Uterus (tissue), 3 donors: ENCODE measurements at regions not wholly inside any gene's neighbourhood (a gene's known extent, or its start where the extent isn't known, plus 50 kb on each side); places are given as distances from the start of the nearest gene placed in this dataset.
"Not testable (repeated sequence)": the region's sequence is repeated elsewhere in the genome, so short reads cannot be mapped to it uniquely, and the experiment has no call there.

ENCODE experiments used
- DNase-seq, 2 donors: peaks; one replicate each; pipeline ENCODE4 v3.0.0-alpha.2; 2019 to 2020
- H3K27ac ChIP-seq, 2 donors: fragments of 200-600 bp; sonication (generic); 1 replicate in 1 of 2; 2 replicates in 1 of 2; pipeline ENCODE4 v1.5.1; 2016 to 2018
- H3K27me3 ChIP-seq, 2 donors: fragments of 200-600 bp; sonication (generic); one replicate each; pipeline ENCODE4 v1.5.1; 2018 to 2019; ENCODE audit warnings: control low read depth in 1 of 2
- H3K36me3 ChIP-seq, 2 donors: fragments of 200-600 bp; sonication (generic); one replicate each; pipeline ENCODE4 v1.5.1; 2019; ENCODE audit warnings: control low read depth in 1 of 2
- H3K4me1 ChIP-seq, 2 donors: fragments of 200-600 bp; sonication (generic); one replicate each; pipeline ENCODE4 v1.5.1; 2018 to 2019; ENCODE audit warnings: control low read depth in 1 of 2
- H3K4me3 ChIP-seq, 2 donors: fragments of 200-600 bp; sonication (generic); 1 replicate in 1 of 2; 2 replicates in 1 of 2; pipeline ENCODE4 v1.5.1; 2018 to 2019; ENCODE audit warnings: mild to moderate bottlenecking in 1 of 2
- H3K9me3 ChIP-seq, 2 donors: fragments of 200-600 bp; sonication (generic); one replicate each; pipeline ENCODE4 v1.5.1; 2019; ENCODE audit warnings: control low read depth in 1 of 2
- POLR2A ChIP-seq, 2 donors: fragments of 450-650 bp; IDR thresholded peaks; one replicate each; pipeline ENCODE4 v1.6.1; 2016; ENCODE audit warnings: antibody characterized with exemption in 2 of 2, mild to moderate bottlenecking in 1 of 2, moderate library complexity in 1 of 2
- intact Hi-C: fragments of 100-400 bp; cut with DNase I; formaldehyde crosslinking; loops from one replicate; pipeline ENCODE4 v1.15.1; 2023; ENCODE audit warnings: low total_unique reads
- TF ChIP-seq, protein P1 (sequence below), 4 experiments: fragments of 200-600 bp in 2 of 4; fragments of 450-650 bp in 2 of 4; sonication (generic) in 2 of 4; IDR thresholded peaks; one replicate each; pipeline ENCODE4 v1.5.1; 2016 to 2019; ENCODE audit warnings: antibody characterized with exemption in 4 of 4, mild to moderate bottlenecking in 2 of 4, moderate library complexity in 1 of 4
- donor health status: DM: yes; HTN: yes; CAD: no.

DNA sequence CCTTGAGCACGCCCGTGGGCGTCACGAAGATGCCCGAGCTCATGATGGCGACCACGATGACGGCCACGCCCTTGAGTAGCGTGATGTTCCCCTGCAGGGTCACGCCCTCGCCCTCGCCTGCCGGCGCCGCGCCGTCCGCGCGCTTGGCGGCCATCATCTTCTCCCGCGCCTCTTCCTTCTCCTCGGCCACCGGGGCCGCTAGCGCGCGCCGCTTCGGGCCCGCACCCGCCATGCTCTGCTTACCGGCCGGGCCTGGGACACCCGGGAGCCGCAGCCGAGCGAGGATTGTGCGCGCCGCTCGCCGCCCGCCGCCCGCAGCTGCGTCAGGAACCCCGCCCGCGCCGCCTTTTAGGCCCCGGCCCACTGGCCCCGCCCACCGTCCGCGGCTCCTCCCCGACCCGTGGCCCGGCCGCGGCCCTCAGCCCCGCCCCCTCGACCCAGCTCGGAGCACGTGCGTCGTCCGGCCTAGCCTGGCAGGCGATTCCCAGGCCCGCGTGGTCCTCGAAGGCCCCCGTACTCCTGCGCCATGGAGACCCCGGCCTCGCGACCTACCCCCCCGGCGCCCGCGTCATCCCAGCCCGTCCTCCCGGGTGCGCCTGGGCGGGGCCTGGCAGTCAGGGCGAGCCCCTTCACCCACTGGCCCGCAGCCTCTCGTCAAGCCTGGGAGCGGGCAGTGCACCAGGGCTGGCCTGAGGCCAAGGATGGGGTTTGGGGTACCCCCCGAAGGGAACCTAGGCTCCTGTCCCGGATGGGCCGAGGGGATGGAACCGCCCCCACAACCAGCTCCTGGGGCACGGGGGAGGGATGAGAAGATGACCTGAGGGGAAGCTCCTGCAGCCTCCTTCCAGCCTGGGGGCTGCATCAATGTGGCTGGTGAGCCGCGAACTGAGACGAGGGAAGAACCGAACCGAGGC lies 79.0 kb upstream of the METTL9 start:
- peak overlapping the region; percentile 52 to 79 for H3K4me3 ChIP-seq
- H3K4me1 ChIP-seq, H3K9me3 ChIP-seq, H3K36me3 ChIP-seq, intact Hi-C loops, H3K27me3 ChIP-seq: not testable (repeated sequence)
- peak overlapping the region; percentile 84 to 91 for H3K27ac ChIP-seq
- peak; percentile 96 to 98 for DNase-seq
- TF ChIP-seq POLR2A (IDR thresholded peaks at IDR 0.05) = peak; percentile 68 to 92

DNA sequence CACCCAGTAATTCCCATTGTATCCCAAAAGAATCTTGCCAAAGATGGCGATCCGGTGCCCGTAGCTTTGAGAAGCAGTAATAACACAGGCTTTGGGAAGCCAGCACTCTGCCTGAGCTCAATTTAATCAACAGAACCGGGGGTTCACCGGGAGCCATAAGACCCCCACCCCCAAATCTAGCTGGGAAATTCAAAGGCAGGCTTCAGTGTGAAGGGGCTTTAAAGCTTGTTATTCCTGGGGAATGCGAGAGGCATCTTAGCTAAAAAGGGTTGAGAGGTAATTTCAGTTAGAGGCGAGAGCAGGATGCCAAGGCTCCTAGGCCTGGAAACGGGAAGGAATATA lies 78.4 kb upstream of the METTL9 start:
- H3K36me3 ChIP-seq, H3K4me1 ChIP-seq, H3K4me3 ChIP-seq, H3K27me3 ChIP-seq, DNase-seq, intact Hi-C loops, H3K9me3 ChIP-seq: not testable (repeated sequence)
- peak overlapping the region; percentile 84 to 91 for H3K27ac ChIP-seq

DNA sequence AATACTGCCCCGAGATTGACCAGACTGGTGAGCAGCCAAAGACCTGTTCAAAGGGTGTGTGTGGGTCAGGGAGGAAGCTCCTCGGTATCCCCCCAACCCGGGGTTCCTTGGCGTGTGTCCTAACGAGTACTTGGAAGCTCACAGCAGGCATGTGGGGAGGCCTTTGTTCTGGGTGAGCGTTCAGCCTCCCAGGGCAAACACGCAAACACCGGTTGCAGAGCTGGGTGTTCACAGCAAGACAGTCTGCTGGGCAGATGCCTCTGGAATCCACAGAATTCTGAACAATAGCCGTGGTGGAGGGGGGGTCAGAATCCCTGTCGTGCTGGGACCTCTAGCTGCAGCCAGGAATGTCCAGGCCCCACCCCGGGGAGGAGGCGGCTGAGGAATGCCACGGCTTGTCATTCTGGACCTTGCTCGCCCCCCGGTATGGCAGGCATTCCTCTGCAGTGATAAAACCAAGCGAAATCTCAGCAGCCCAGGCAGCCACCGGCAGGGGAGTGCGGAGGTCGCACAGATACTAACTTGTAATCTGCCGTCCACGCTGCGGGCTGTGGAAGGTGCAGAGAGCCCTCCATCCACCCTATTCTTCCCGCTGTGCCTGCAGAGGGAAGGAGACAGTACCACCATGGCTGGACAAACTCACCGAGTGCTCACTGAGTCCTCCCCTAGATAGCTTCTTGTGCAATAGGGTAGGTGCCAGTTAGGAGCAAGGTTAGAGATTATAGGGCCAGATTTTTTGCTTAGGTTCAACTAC lies 77.8 kb upstream of the METTL9 start:
- intact Hi-C loops = not testable (repeated sequence)
- peak in 1 of 2 donors; percentile 58 for DNase-seq

DNA sequence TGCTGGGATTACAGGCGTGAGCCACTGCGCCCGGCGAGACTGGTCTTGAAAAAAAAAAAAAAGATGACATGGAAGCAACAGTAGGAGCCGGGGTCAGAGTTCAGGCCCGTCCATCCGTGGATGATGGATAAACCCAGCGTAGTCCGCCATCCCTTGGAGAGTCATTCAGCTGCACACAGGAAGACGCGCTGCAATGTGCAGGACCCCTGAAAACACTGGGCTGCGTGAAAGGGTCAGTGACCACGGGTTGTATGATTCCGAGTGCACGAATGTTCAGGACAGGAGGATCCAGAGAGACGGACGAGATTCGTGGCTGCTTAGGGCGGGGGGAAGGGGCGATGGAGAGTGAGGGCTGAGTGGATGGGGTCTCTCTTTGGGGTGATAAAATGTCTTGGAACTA lies 76.5 kb upstream of the METTL9 start:
- H3K4me3 ChIP-seq, H3K4me1 ChIP-seq, intact Hi-C loops, H3K27ac ChIP-seq, H3K9me3 ChIP-seq, DNase-seq, H3K27me3 ChIP-seq, H3K36me3 ChIP-seq: not testable (repeated sequence)

More for the DNA sequence above, 77.8 kb upstream of the METTL9 start:
- not testable (repeated sequence) for H3K27me3 ChIP-seq, H3K9me3 ChIP-seq, H3K4me1 ChIP-seq, H3K36me3 ChIP-seq, H3K4me3 ChIP-seq
- H3K27ac ChIP-seq = peak overlapping the region; percentile 84 to 91

DNA sequence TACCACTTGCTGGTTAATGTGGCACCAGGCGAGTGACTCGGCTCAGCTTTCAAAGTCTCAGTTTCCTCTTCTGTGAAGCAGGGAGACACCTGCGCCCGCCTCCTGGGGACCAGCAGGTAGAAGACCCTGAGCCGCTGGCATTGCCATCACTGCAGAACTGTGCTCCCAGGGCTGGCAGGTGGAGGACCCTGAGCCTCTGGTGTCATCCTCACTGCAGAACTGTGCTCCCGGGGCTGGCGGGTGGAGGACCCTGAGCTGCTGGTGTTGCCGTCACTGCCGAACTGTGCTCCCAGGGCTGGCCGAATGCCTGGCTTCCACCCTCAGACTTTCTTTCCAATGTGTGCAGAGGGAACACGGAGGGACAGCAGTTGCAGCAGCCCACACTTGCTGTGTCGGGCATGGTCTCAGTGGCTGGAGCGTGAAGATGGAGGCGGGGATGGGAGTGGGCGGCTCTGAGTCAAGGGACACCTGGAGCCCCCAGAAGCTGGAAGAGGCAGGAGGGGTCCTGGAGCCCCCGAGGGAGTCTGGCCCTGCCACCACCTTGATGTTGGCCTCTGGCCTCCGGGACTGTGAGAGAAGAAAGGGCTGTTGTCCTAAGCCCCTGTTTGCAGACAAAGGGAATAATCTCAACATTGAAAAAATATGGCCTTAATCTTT lies 75.8 kb upstream of the METTL9 start:
- no peak for DNase-seq
- TF ChIP-seq, protein P1, sequence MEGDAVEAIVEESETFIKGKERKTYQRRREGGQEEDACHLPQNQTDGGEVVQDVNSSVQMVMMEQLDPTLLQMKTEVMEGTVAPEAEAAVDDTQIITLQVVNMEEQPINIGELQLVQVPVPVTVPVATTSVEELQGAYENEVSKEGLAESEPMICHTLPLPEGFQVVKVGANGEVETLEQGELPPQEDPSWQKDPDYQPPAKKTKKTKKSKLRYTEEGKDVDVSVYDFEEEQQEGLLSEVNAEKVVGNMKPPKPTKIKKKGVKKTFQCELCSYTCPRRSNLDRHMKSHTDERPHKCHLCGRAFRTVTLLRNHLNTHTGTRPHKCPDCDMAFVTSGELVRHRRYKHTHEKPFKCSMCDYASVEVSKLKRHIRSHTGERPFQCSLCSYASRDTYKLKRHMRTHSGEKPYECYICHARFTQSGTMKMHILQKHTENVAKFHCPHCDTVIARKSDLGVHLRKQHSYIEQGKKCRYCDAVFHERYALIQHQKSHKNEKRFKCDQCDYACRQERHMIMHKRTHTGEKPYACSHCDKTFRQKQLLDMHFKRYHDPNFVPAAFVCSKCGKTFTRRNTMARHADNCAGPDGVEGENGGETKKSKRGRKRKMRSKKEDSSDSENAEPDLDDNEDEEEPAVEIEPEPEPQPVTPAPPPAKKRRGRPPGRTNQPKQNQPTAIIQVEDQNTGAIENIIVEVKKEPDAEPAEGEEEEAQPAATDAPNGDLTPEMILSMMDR (IDR thresholded peaks at IDR 0.05) = no peak
- TF ChIP-seq POLR2A (IDR thresholded peaks at IDR 0.05) = no peak
- H3K27ac ChIP-seq = no peak overlapping the region

DNA sequence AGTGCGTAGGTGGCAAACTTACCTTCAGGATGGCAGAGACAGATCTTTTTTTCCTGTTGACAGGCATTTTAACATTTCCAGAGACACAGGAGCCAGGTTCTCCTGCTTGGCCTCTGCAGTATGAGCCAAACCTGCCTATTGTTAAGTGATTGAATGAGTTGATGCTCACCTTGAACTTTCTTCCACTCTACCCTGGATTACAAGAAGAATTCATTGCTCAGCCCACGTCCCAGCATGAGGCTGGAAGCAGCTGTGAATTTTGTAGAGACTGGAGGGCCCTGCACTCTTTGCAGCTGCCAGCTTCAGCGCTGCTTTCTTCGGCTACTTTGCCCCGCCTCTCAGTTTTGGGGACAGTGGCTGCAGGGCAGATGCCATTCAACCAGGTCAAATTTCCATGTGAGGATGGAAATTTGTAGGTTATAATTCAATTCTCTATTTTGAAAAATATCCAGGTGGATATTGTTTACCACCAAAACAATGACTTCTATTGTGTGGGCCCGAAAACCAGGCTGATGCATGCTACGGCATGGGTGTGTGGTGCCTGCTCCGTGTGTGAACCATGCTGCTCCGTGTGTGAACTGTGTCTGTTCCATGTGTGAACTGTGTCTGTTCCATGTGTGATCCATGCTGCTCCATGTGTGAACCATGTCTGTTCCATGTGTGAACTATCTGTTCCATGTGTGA lies 75.2 kb upstream of the METTL9 start:
- H3K4me3 ChIP-seq = no peak overlapping the region
- no peak for TF ChIP-seq POLR2A (IDR thresholded peaks at IDR 0.05)
- TF ChIP-seq, protein P1 (IDR thresholded peaks at IDR 0.05) = no peak
- H3K4me1 ChIP-seq = no peaks in the 10 kb centered on the region
- H3K27ac ChIP-seq = no peak overlapping the region
- no peak for DNase-seq
- H3K36me3 ChIP-seq = no peaks in the 10 kb centered on the region
- intact Hi-C loops = no loop called here
- no peaks in the 10 kb centered on the region for H3K9me3 ChIP-seq
- no peaks in the 10 kb centered on the region for H3K27me3 ChIP-seq

More for the DNA sequence above, 75.8 kb upstream of the METTL9 start:
- no peaks in the 10 kb centered on the region for H3K9me3 ChIP-seq
- H3K36me3 ChIP-seq = no peaks in the 10 kb centered on the region
- no peaks in the 10 kb centered on the region for H3K27me3 ChIP-seq
- H3K4me1 ChIP-seq = no peaks in the 10 kb centered on the region
- no peak overlapping the region for H3K4me3 ChIP-seq
- intact Hi-C loops = no loop called here

DNA sequence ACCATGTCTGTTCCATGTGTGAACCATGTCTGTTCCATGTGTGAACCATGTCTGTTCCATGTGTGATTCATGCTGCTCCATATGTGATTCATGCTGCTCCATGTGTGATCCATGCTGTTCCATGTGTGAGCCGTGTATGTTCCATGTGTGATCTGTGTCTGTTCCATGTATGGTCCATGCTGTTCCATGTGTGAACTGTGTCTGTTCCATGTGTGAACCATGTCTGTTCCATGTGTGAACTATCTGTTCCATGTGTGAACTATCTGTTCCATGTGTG lies 74.7 kb upstream of the METTL9 start:
- intact Hi-C loops, DNase-seq, H3K36me3 ChIP-seq, H3K27me3 ChIP-seq, H3K4me1 ChIP-seq, H3K9me3 ChIP-seq, H3K27ac ChIP-seq, H3K4me3 ChIP-seq: not testable (repeated sequence)

DNA sequence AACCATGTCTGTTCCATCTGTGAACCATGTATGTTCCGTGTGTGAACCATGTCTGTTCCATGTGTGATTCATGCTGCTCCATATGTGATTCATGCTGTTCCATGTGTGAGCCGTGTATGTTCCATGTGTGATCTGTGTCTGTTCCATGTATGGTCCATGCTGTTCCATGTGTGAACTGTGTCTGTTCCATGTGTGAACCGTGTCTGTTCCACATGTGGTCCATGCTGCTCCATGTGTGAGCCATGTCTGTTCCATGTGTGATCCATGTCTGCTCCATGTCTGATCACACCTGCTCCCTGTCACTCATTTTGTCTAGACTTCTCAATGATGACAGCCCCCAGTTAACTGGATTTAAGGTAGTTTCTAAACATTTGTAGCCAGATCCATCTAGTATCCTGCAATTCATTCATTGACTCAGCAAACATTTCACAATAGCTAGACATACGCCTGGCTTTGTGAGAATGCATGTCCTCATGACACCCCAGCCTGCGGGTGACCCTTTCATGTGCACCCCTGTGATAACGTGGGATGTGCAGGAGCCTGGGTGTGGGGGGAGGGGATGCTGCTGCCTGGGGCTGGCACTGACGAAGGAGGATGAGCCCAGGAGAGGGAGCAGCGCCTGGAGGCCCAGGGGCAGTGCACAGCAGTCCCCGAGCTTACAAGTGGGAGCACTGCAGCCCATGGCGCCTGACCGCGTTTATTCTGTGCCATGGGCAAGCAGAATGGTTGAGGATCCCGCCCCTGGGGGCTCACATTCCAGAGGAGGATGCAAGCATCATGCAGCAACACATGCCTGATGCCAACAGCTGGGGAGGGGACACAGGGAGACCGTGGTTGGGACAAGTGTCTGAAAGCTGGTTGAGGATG lies 74.1 kb upstream of the METTL9 start:
- H3K27me3 ChIP-seq, H3K4me3 ChIP-seq, intact Hi-C loops, H3K36me3 ChIP-seq, H3K27ac ChIP-seq, H3K4me1 ChIP-seq, H3K9me3 ChIP-seq, DNase-seq: not testable (repeated sequence)

DNA sequence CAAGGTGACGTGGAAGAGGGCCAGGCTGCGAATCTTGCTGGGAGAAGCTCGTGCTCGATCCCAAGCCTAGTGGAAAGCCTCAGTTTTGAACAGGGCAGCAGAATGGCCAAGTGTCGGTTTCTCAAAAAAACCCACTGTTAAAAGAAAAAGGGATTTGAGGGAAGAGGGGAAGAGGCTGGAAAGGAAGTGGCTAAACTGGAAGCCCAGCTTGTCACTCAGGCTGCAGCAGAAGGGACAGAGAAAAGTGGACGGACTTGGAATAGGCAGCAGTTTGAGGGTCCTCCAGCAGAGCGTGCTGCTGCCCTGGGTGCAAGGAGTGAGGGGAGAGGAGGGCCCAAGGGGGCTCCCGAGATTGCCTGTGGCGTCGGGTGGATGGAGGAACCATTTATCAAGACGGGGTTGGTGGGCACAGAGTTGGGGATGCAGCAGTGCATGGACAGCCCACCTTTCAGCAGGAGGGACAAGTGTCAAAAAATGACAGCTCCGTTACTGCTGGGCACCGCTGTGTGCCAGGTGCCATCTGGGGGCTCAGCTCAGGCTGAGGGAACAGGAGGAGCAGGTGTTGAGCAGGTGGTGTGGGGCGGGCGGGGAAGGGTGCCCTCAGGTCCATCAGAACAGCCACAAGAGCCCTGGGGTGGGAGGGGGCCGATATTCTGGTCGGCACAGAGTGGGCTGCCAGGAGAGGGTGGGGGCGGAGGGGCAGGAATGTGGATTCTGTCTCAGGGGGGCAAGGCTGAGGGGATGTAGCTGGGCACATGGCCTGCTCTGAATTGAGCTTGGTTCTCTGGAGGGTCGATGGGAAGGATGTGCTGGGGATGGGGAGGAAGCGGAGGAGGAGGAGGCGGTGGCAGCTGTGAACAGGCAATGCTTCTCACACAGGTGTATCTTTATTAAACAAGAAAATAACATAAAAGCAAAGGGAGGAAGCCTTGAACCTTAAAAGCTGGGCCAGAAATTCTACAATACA lies 73.1 kb upstream of the METTL9 start:
- H3K36me3 ChIP-seq, H3K27me3 ChIP-seq, H3K27ac ChIP-seq, H3K4me1 ChIP-seq, H3K9me3 ChIP-seq, DNase-seq, H3K4me3 ChIP-seq, intact Hi-C loops: not testable (repeated sequence)
